K562 (cell line): ENCODE measurements at regions not wholly inside any gene's neighbourhood (a gene's known extent, or its start where the extent isn't known, plus 50 kb on each side); places are given as distances from the start of the nearest gene placed in this dataset.

Experiments
- CEBPB ChIP-seq: fragments of 450-650 bp; IDR thresholded peaks from 2 replicates; pipeline ENCODE4 v1.6.1; 2016; ENCODE audit warnings: missing genetic modification characterization, missing compliant biosample characterization
- HCFC1 ChIP-seq: IDR thresholded peaks from 2 replicates; pipeline ENCODE4 v1.6.1; 2012; ENCODE audit warnings: low read depth, low read length, improper control_type of control experiment
- MEIS2 ChIP-seq: fragments of 450-650 bp; IDR thresholded peaks from 2 replicates; pipeline ENCODE4 v1.6.1; 2014; ENCODE audit warnings: mild to moderate bottlenecking; ENCODE audit not compliant: partially characterized antibody
- PRPF4 ChIP-seq: fragments of 200-400 bp; formaldehyde crosslinking; IDR thresholded peaks from one replicate; pipeline ENCODE4 v1.6.1; 2017; ENCODE audit warnings: low read length, low read depth, mild to moderate bottlenecking; ENCODE audit not compliant: insufficient read depth, poor library complexity, severe bottlenecking
- RBM22 ChIP-seq: fragments of 200-400 bp; formaldehyde crosslinking; IDR thresholded peaks from 2 replicates; pipeline ENCODE4 v1.6.1; 2018; ENCODE audit warnings: low read length, low read depth; ENCODE audit not compliant: poor library complexity, severe bottlenecking
- TF ChIP-seq, protein P1 (sequence below), 3 experiments: IDR thresholded peaks in 2 of 3; conservative IDR thresholded peaks in 1 of 3; 2 replicates each; pipeline ENCODE4 v1.5.1; 2011 to 2012; ENCODE audit warnings: low read length in 3 of 3, mild to moderate bottlenecking in 3 of 3, control low read depth in 2 of 3, improper control_type of control experiment in 1 of 3, inconsistent platforms in 1 of 3, low read depth in 1 of 3, mixed read lengths in 1 of 3, moderate library complexity in 1 of 3; ENCODE audit not compliant: insufficient read depth in 2 of 3
- TF ChIP-seq, protein P2 (sequence below), 2 experiments: IDR thresholded peaks; 2 replicates each; pipeline ENCODE4 v1.6.1; 2011; ENCODE audit warnings: borderline replicate concordance in 1 of 2, control low read depth in 1 of 2, low read depth in 1 of 2, low read length in 1 of 2, mild to moderate bottlenecking in 1 of 2, mixed read lengths in 1 of 2, moderate library complexity in 1 of 2; ENCODE audit not compliant: insufficient read depth in 1 of 2, insufficient read length in 1 of 2, poor library complexity in 1 of 2, severe bottlenecking in 1 of 2; ENCODE audit errors: extremely low read depth in 1 of 2

DNA sequence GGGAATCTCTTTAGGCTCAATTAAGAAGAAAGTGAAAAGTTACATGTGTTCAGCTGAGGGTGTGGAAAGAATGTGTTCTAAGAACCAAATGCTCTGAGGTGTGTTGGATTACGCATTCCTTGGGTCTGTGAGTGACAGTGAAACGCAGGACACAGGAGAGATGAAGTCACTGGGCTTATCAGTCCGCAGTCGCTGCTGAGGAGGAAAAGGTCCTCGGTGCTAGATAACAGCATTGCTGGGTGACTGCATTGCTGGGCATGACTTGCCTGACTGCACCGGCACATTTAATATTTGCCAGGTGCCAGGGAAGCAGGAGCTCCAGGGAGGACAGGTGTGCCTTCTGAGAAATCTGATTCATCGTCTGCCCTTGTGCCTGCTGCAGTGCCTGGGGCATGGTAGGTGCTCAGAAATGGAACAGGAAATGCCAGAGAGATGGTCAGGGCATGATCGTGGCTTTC lies 64.4 kb upstream of the FZD10 start:
- TF ChIP-seq MEIS2 (no peak), HCFC1 (no peak), PRPF4 (no peak), CEBPB (no peak), RBM22 (no peak)
- TF ChIP-seq, protein P1, sequence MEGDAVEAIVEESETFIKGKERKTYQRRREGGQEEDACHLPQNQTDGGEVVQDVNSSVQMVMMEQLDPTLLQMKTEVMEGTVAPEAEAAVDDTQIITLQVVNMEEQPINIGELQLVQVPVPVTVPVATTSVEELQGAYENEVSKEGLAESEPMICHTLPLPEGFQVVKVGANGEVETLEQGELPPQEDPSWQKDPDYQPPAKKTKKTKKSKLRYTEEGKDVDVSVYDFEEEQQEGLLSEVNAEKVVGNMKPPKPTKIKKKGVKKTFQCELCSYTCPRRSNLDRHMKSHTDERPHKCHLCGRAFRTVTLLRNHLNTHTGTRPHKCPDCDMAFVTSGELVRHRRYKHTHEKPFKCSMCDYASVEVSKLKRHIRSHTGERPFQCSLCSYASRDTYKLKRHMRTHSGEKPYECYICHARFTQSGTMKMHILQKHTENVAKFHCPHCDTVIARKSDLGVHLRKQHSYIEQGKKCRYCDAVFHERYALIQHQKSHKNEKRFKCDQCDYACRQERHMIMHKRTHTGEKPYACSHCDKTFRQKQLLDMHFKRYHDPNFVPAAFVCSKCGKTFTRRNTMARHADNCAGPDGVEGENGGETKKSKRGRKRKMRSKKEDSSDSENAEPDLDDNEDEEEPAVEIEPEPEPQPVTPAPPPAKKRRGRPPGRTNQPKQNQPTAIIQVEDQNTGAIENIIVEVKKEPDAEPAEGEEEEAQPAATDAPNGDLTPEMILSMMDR (IDR thresholded peaks at IDR 0.05 in 2 of 3, conservative IDR thresholded peaks at IDR 0.05 in 1 of 3; ENCODE audit: insufficient read depth in 2 of 3, low read depth in 1 of 3, low read length in 3 of 3), result no peak
- TF ChIP-seq, protein P2, sequence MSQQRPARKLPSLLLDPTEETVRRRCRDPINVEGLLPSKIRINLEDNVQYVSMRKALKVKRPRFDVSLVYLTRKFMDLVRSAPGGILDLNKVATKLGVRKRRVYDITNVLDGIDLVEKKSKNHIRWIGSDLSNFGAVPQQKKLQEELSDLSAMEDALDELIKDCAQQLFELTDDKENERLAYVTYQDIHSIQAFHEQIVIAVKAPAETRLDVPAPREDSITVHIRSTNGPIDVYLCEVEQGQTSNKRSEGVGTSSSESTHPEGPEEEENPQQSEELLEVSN (IDR thresholded peaks at IDR 0.05; ENCODE audit: borderline replicate concordance in 1 of 2, extremely low read depth in 1 of 2, insufficient read depth in 1 of 2, insufficient read length in 1 of 2, low read depth in 1 of 2, low read length in 1 of 2, poor library complexity in 1 of 2, severe bottlenecking in 1 of 2), result no peak
